Nephron (organoid): ENCODE measurements at regions not wholly inside any gene's neighbourhood (a gene's known extent, or its start where the extent isn't known, plus 50 kb on each side); places are given as distances from the start of the nearest gene placed in this dataset.
A peak's percentile ranks its signal among the peaks of the same experiment; 100 is the strongest.

Experiments
- H3K27ac Mint-ChIP-seq, 3 experiments: 2 replicates each; pipeline ENCODE4 v1.8.0; 2020; ENCODE audit warnings: mixed read lengths in 3 of 3, mild to moderate bottlenecking in 2 of 3, moderate library complexity in 1 of 3
- H3K27me3 Mint-ChIP-seq: 2 replicates; pipeline ENCODE4 v1.8.0; 2021; ENCODE audit warnings: low read depth, mild to moderate bottlenecking, moderate library complexity, mixed read lengths
- H3K36me3 Mint-ChIP-seq: 2 replicates; pipeline ENCODE4 v1.8.0; 2020; ENCODE audit warnings: low read depth, mixed read lengths
- H3K4me1 Mint-ChIP-seq: 2 replicates; pipeline ENCODE4 v1.8.0; 2020; ENCODE audit warnings: mixed read lengths
- H3K4me3 Mint-ChIP-seq, 3 experiments: 2 replicates each; pipeline ENCODE4 v1.8.0; 2020; ENCODE audit warnings: mild to moderate bottlenecking in 3 of 3, mixed read lengths in 3 of 3, moderate library complexity in 2 of 3
- H3K9me3 Mint-ChIP-seq: 2 replicates; pipeline ENCODE4 v1.8.0; 2020; ENCODE audit warnings: mixed read lengths
- TF ChIP-seq, protein P1 (sequence below), 3 experiments: fragments of 200-600 bp; sonication (generic); IDR thresholded peaks; one replicate each; pipeline ENCODE4 v1.5.0; 2021; ENCODE audit warnings: antibody characterized with exemption in 3 of 3; ENCODE audit not compliant: unreplicated experiment in 3 of 3

DNA sequence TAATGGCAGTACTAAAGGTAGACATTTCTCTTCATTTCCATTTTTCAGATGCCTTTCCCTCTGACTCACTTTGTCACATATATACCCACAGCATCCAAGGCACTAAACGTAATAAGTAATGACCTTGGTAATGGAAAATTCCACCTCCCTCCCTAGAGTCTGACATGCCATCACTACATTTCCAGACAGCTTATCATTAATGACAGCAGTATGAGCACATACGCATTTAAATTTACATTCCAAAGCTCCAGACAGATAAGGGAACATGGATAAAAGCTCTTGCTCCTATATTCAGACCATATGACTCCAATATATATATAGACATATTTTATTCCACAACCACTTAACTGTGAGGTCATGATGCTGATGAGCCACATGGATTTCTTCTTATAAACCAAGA, 191.7 kb upstream of the GORAB start:
- no peak overlapping the region for H3K4me3 Mint-ChIP-seq
- H3K4me1 Mint-ChIP-seq, result peaks cover 13% of the 10 kb centered on the region
- H3K27me3 Mint-ChIP-seq, result peaks cover 3% of the 10 kb centered on the region
- H3K36me3 Mint-ChIP-seq, result no peaks in the 10 kb centered on the region
- TF ChIP-seq, protein P1, sequence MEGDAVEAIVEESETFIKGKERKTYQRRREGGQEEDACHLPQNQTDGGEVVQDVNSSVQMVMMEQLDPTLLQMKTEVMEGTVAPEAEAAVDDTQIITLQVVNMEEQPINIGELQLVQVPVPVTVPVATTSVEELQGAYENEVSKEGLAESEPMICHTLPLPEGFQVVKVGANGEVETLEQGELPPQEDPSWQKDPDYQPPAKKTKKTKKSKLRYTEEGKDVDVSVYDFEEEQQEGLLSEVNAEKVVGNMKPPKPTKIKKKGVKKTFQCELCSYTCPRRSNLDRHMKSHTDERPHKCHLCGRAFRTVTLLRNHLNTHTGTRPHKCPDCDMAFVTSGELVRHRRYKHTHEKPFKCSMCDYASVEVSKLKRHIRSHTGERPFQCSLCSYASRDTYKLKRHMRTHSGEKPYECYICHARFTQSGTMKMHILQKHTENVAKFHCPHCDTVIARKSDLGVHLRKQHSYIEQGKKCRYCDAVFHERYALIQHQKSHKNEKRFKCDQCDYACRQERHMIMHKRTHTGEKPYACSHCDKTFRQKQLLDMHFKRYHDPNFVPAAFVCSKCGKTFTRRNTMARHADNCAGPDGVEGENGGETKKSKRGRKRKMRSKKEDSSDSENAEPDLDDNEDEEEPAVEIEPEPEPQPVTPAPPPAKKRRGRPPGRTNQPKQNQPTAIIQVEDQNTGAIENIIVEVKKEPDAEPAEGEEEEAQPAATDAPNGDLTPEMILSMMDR (IDR thresholded peaks at IDR 0.05; ENCODE audit: unreplicated experiment in 3 of 3), result no peak
- no peak overlapping the region for H3K27ac Mint-ChIP-seq
- H3K9me3 Mint-ChIP-seq, result no peaks in the 10 kb centered on the region

DNA sequence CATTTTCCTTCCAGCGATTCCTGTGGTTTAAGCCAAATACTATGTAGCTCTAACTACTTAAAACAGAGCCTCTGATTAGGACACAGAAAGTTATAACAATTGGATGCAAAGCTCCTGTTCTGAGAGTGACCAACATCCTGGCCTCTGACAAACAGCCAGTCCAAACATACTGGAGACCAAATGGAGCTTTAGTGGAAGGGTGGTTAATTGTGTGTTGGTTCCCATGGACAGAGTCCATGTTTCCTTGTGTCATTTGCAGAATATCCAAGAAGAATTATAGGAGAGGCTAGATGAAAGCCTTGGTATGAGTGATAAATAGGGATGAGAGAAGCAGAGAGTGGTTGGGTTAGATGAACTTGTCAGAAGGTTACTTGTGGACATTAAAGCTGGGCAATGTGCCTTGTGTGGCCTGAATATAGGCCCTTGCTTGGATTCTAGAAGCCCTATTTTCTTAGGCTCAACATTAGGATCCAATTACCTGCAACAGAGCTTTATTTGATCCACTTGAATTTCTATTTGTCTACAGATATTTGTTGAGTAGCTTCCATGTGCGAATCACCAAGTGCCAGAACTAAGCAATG, 180.5 kb upstream of the GORAB start:
- TF ChIP-seq, protein P1 (IDR thresholded peaks at IDR 0.05; ENCODE audit: unreplicated experiment in 3 of 3), result no peak
- no peaks in the 10 kb centered on the region for H3K36me3 Mint-ChIP-seq
- H3K4me1 Mint-ChIP-seq, result peaks cover 21% of the 10 kb centered on the region
- H3K27ac Mint-ChIP-seq, result peak overlapping the region in 1 of 3 experiments; percentile 9
- no peaks in the 10 kb centered on the region for H3K9me3 Mint-ChIP-seq
- H3K4me3 Mint-ChIP-seq, result no peak overlapping the region
- H3K27me3 Mint-ChIP-seq, result no peaks in the 10 kb centered on the region

DNA sequence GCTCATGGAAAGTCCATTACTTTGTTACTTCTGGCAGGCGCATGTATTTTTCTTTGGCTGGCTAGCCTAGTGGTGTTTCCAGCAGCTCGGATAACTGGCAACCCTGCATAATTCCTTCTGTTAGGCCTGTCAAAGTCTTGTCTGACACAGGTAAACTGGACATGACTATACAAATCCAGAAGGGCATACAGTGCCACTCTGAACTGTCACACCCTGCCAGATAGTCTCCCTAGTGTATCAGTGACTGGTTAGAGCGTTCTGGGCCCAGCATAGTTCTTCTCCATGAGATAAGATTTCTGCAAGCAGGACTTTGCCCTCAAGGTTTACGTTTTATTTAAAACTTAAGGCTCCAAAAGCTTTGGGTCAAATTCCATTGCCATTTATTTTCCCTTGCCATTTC, 177.7 kb upstream of the GORAB start:
- Mint-ChIP-seq H3K4me1 (peaks cover 21% of the 10 kb centered on the region), H3K9me3 (peaks cover 6% of the 10 kb centered on the region), H3K27me3 (no peaks in the 10 kb centered on the region), H3K36me3 (no peaks in the 10 kb centered on the region), H3K27ac (no peak overlapping the region), H3K4me3 (no peak overlapping the region)
- TF ChIP-seq, protein P1 (IDR thresholded peaks at IDR 0.05; ENCODE audit: unreplicated experiment in 3 of 3), result no peak

DNA sequence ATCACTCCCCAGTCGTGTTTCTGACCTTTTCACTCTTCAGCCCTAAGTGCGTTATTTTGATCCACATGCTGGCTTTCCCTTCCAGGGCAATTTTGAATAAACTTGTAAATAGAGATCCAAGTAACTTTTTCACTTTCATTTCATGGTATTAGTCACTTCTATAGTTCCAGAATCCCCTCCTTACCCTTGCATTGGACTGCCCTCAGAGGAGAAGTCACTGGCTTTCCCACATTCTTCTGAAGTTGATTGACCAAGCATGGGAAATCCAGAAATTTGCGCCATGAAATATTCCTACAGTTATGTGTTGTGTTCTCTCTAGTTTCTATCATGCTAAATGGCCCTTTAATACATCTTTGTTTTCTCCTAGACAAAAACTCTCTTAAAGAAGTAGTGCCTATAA, 177.3 kb upstream of the GORAB start:
- no peak overlapping the region for H3K27ac Mint-ChIP-seq
- no peaks in the 10 kb centered on the region for H3K36me3 Mint-ChIP-seq
- H3K27me3 Mint-ChIP-seq, result no peaks in the 10 kb centered on the region
- H3K9me3 Mint-ChIP-seq, result peaks cover 6% of the 10 kb centered on the region
- TF ChIP-seq, protein P1 (IDR thresholded peaks at IDR 0.05; ENCODE audit: unreplicated experiment in 3 of 3), result no peak
- H3K4me1 Mint-ChIP-seq, result peaks cover 21% of the 10 kb centered on the region
- H3K4me3 Mint-ChIP-seq, result no peak overlapping the region

DNA sequence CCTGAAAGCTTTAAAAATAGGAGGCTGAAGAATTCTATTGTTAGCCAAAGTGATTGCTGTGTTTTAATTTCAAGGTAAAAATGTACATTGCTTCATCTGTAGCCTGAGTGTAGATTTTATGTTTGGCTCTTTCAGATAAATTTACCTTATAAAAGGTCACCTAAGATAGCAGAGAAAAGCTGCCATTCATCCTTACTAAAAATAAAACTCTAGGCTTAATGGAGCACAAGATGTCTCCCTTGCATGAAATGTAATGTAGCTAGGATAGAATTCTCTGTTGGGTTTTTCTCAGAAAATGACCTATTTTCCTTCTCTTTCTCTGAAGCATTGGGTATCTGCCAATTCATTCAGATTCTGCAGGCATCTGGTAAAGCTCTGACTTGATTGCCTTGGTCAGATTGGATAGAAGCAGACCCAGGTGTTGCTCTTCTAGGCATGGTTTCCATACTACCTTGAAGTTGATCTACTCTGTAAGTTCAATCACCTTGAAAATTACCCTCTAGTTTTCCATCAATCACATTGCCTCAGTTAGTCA, 176.6 kb upstream of the GORAB start:
- Mint-ChIP-seq H3K27ac (no peak overlapping the region), H3K9me3 (peaks cover 10% of the 10 kb centered on the region), H3K27me3 (no peaks in the 10 kb centered on the region), H3K4me3 (no peak overlapping the region), H3K4me1 (peaks cover 20% of the 10 kb centered on the region), H3K36me3 (no peaks in the 10 kb centered on the region)
- TF ChIP-seq, protein P1 (IDR thresholded peaks at IDR 0.05; ENCODE audit: unreplicated experiment in 3 of 3), result no peak

DNA sequence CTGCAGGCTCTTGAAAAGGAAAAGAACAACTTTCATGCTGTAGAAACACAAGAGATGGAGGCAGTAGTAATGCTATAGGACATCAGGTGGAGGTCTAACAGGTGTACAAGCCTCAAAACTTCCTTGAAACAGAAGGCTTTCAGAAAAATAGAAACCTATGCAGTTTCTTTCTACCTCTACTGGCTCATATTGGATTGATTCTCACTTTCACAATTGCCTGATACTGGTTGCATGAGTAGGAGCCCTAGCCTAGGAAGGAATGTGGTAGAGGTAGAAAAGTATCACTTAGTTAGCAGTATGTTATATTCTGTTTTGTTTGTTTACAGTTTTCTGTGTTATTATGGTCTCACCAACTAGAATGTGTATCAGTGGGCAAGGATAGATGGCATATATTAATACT, 175.4 kb upstream of the GORAB start:
- Mint-ChIP-seq H3K27ac (no peak overlapping the region), H3K4me3 (no peak overlapping the region)
- TF ChIP-seq, protein P1 (IDR thresholded peaks at IDR 0.05; ENCODE audit: unreplicated experiment in 3 of 3), result no peak

More for the DNA sequence above, 175.4 kb upstream of the GORAB start:
- H3K4me1 Mint-ChIP-seq, result peaks cover 8% of the 10 kb centered on the region
- H3K27me3 Mint-ChIP-seq, result no peaks in the 10 kb centered on the region
- H3K9me3 Mint-ChIP-seq, result peaks cover 14% of the 10 kb centered on the region
- no peaks in the 10 kb centered on the region for H3K36me3 Mint-ChIP-seq
